ENCODE measurements at regions not wholly inside any gene's neighbourhood (a gene's known extent, or its start where the extent isn't known, plus 50 kb on each side); places are given as distances from the start of the nearest gene placed in this dataset.
"Not testable (repeated sequence)": the region's sequence is repeated elsewhere in the genome, so short reads cannot be mapped to it uniquely, and the experiment has no call there.

DNA sequence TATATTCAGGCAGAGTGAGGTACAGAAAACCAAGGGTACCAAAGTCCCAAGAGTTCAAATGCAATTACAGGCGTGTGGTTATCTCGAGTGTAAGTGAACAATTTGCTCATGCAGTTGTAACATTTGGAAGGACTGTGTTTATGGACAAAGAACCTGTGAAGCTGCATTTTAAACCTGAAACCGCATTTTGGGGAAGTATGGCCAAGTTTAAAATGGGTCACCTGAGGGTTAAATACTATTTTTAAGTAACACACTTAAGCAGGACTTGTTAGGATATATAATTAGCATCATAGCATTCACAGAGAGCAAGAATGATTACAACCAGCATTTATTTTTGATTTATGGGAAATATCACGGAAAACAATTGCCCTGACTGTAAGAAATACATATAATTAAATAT is 79.1 kb upstream of the LCORL start:
- intact Hi-C loops (cut with DNase I): no loop called here
- DNase-seq (ENCODE audit: missing footprints) (no peak), ATAC-seq (no peak)

DNA sequence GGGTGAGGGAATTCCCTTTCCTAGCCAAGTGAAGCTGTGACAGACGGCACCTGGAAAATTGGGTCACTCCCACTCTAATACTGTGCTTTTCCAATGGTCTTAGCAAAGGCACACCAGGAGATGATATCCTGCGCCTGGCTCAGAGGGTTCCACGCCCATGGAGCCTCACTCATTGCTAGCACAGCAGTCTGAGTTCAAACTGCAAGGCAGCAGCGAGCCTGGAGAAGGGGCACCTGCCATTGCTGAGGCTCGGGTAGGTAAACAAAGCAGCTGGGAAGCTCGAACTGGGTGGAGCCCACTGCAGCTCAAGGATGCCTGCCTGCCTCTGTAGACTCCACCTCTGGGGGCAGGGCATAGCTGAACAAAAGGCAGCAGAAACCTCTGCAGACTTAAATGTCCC is 68.9 kb upstream of the LCORL start:
- intact Hi-C loops (cut with DNase I); DNase-seq (ENCODE audit: missing footprints); ATAC-seq: not testable (repeated sequence)

DNA sequence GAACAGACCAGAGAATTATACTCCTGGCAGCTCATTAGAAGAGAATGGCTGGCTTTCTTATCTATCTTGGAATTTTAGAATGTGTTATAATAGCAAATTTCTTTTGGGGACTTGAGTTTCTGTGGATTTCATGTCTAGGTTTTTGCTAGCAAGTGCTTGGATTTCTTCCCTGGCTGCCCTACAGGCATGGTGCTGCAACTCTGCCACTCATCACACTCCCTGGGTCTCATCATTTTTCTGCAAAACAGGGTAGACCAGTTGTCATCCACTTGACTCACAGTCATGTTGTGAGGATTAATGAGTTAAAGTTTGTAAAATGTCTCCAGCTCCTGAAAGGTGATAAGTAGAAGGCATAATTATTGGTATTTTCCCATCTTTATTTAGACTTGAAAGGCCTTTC is 60.7 kb upstream of the LCORL start:
- ATAC-seq: no peak
- intact Hi-C loops (cut with DNase I): no loop called here
- DNase-seq (ENCODE audit: missing footprints): no peak

DNA sequence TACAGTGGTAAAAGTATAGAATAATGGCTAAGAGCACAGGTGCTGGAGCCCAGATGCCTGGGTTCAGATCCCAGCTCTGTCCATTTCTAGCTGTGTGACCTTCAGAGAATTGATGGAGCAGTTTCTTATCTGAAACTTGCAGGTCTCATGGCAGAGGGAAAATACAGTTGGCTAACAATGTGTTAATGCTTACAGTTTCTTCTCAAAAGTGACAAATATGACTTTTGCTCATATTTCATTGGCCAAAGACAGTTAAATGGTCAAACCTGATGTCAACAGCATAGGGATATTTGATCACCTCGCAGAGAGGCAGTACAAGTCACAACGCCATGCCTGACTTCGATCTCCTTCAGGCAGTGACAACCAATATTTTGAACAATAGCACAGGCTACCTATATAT is 60.2 kb upstream of the LCORL start:
- DNase-seq (ENCODE audit: missing footprints): no peak
- intact Hi-C loops (cut with DNase I): no loop called here
- ATAC-seq: no peak

DNA sequence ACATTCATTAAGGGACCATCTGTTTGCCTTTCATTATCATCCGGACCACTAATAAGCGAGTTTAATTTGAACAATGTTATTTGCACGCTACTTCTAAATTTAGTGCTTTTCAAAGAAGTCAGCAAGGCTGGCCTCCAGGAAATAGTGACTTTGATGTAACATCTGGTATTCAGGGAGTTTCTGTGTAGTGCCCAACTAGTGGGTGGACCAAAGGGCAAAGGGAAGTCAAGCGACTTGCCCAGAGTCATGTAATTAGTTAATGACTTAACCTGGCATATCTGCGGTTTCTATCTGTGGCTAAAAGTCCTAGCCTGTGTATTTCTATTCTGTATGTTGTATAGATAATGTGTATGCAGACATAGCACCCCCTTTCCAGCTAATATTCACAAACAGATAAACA is 56.3 kb upstream of the LCORL start:
- ATAC-seq (no peak), DNase-seq (ENCODE audit: missing footprints) (no peak)
- intact Hi-C loops (cut with DNase I): no loop called here

DNA sequence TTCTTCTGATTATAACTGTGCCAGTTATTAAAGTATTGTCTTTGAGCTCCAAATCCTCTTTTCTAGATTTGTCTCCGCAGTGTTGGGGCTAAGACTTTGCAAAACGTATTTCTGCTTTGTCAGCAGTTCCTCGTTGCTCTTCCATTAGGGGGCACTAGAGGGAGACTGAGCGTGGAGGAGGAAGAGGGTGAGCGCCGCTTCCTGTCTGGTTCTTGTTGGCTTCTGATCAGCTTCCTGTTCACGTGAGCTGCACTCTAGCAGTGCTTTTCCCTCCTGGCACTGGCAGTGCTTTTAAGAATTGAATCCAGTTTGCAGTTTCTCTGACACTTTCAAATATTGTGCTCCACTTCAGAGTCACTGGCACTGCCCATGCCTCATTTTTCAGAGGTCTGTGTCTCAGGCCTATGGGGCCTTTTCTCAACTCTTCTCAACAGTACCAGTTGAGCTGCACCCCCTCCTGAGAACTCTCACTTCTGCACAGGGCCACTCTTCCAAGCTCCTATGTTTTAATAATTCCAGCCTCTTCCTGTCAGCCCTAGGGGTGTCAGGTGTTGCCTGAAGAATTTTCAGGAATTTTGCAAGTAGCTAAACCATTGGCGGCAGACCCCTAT is 54.4 kb upstream of the LCORL start:
- DNase-seq (ENCODE audit: missing footprints) (peak; percentile 63), ATAC-seq (no peak)
- intact Hi-C loops (cut with DNase I): no loop called here

DNA sequence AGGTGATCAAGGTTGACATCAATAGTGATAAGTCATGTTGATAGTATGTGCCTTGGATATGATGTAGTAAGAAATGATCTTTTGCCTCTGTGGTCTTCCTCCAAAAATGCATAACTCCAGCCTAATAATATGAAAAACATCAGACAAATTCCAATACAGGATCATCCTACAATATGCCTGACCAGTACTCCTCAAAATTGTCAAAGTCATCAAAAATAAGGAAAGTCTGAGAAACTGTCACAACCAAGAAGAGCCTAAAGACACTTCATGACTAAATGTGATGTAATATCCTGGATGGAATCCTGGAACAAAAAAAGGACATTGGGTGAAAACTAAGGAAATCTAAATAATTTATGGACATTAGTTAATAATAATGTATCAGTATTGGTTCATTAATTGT is 50.3 kb upstream of the LCORL start:
- ATAC-seq (no peak), DNase-seq (ENCODE audit: missing footprints) (no peak)
- intact Hi-C loops (cut with DNase I): loop anchor here (5.0 kb wide), 1 partner anchor 40 kb away; no protein-coding TSS in a partner anchor
